CD4-positive, alpha-beta T cell treated with Interleukin-4 for 4 hours (primary cell): ENCODE measurements at regions not wholly inside any gene's neighbourhood (a gene's known extent, or its start where the extent isn't known, plus 50 kb on each side); places are given as distances from the start of the nearest gene placed in this dataset.
"Not testable (repeated sequence)": the region's sequence is repeated elsewhere in the genome, so short reads cannot be mapped to it uniquely, and the experiment has no call there.

ENCODE experiments used
- DNase-seq: peaks from one replicate; pipeline ENCODE4 v3.0.0-alpha.2; 2020

- DNase-seq, result no peak
Measured at GRCh38 chr10:3287572-3288445, 115.2 kb upstream of the PITRM1 start.

DNA sequence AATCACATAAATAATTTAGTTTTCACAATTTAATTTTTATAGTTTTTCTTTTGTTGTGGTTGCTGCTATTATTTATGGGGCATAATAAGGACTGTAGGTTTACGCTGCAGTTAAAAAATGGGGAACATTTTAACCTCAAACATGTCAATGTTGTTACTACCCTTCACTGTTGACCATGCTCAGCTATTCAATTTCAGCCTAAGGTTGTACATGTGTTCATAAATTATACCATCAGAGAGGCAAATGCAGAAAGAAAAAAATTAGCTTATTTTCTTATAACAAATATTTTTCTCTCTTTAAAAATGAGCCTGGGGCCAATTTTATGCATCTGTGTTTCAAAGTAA lies 110.1 kb upstream of the PITRM1 start:
- no peak for DNase-seq

- no peak for DNase-seq
Measured at GRCh38 chr10:3281941-3282673, 109.5 kb upstream of the PITRM1 start.

GRCh38 chr10:3278771-3279170 lies 106.2 kb upstream of the PITRM1 start:
- no peak for DNase-seq

- DNase-seq, result no peak
Measured at GRCh38 chr10:3277566-3277965, 105.0 kb upstream of the PITRM1 start.

GRCh38 chr10:3274414-3274813 lies 101.8 kb upstream of the PITRM1 start:
- DNase-seq, result no peak

DNA sequence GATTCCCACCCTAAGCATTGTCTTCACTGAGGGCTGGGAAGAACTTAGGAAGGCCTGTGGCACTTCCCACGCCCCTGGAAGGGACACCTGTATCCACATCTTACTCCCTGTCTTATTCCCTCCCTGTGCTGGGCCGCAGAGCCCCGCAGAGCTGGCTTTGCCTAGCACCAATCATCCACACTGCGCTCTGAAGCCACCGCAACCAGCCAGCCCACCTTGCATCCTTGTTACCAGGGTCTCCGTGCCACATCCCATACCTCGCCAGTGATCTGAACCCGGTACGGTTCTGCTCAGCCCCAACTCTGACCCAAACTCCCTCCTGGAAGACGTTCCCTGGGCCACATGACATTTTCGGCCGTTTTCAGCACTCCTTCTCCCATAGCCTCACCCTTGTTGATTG lies 101.4 kb upstream of the PITRM1 start:
- no peak for DNase-seq

- no peak for DNase-seq
Measured at GRCh38 chr10:3272300-3272699, 99.7 kb upstream of the PITRM1 start.

DNA sequence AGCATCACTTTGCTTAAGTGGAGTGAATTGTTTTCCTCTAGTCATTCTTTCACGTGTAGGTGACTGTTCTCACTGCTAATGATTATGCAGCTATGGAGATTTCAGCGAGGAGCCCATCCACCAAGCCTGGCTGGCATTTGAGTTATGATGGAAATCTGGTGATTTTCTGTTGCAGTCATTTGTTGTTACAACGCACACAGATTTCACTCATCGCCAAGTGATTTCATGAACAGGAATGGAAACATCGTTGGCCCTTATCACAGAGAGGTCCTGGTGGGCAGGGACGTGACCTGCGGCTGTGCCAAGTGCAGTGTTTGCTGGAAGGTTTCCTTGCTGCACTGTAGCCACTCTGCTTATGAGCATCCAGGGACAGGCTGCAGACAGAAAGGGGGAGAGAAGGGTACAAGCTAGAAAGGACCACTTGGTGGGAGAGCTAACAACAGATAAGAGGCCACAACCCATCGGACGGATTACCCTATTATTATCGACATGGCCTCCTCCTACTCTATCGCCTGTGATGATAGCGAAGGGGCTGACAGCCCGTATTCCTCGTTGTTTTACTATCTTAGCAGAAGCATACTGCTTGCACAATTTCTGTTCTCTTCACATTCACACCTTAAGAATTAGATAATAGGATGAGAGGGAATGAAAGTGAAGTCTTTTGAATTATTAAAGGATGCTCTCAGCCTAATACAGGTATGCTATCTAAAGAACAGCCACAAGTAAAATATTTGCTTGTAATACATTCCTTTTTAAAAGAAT lies 99.0 kb upstream of the PITRM1 start:
- no peak for DNase-seq

DNA sequence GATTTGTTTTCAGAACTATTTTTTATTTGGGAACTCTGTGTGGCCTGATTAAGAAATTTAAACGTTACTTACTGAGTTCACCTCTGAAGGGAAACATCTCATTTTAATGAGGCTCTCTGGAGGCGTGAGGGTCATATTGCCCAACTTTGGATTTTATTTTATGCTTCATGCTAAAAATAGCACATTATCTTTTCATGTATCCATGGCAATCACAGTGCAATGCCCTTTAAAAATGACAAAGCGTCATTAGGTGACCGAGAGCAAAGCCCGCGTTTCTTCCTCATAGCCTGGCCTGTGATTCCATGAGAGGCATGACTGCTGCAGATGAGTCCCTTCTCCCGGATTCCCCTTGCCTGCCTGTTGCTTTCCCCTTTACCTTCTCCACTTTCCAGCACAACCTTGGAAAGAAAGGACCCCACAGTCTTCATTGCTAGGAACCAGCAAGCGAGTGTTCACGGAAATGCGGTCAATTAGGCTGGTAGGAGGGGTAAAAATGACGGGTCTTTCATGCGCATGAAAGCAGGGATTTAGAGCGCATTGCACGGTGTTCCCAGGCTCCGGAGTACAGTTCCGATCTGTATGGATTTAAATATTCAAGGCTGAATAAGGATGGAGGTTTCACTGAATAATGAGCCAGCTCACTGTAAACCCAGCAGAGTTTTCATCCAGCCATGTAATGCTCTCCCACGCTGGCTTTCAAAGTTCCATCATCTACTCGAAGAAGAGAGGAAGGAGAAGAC lies 98.2 kb upstream of the PITRM1 start:
- DNase-seq, result no peak

DNA sequence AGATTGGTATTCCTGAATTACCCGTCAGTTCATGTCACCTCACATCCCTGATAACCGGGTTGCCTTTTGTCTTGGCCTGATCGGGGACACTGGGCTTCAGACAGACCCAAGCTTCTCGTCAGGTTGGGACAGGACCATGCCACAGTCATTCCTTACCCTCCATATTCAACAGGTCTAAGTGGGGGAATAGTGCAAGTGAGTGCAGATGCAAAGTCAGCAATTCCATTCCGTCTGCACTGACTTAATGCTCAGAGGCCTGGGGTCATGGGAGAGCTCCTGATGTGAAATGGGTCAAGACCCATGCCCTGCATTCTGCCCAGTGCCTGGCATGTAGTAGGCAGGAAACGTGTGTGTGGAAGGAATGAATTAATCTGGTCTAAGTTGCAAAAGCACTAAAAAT lies 95.4 kb upstream of the PITRM1 start:
- DNase-seq, result no peak

GRCh38 chr10:3265088-3265487 lies 92.5 kb upstream of the PITRM1 start:
- no peak for DNase-seq

DNA sequence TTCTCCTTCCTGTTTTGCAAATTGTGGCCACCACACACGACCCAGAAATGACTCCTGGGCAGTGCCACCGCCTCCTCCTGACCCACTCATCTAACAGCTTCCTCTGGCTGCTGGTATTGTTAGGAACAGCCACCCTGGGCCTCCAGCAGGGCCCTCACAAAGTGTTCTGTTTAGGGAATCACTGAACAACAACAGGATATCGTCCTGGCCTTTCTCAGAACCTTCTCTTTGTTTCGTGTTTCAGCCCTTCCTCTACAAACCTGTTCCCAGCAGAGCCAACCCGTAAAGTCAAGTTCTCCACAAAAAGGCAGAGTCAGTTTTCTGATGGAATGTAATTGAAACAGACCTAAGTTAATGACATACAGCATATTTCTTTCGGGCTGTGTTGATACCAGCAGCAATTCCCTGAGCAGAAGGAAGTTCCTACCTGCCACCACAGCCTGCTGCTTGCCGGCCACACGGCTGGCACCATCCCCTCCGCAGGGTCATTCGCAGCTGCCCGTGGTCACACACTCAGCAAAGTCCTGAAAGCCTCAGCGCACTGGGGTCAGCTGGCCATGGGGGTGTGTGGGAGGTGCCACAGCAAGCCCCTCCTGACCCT lies 91.7 kb upstream of the PITRM1 start:
- no peak for DNase-seq

DNA sequence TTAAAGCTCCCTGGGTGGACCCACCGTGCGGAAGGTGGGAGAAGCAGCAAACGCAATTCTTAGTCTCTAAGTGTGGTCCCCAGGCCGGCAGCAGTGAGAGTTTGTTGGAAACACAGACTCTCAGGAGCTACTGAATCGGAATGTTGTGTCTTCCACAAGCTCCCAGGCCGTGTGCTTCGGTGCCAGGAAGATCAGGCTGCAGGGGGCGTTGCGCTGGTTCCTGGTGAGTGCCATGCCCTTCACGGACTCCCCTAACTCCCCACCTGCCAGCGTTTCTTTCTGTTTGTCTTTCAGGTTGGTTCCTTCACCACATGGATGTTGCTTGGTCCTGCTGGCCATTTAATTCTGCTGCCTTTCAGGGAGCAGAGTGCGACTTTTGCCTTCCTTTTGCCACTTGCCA lies 91.2 kb upstream of the PITRM1 start:
- DNase-seq, result no peak

GRCh38 chr10:3263082-3263481 lies 90.5 kb upstream of the PITRM1 start:
- no peak for DNase-seq

DNA sequence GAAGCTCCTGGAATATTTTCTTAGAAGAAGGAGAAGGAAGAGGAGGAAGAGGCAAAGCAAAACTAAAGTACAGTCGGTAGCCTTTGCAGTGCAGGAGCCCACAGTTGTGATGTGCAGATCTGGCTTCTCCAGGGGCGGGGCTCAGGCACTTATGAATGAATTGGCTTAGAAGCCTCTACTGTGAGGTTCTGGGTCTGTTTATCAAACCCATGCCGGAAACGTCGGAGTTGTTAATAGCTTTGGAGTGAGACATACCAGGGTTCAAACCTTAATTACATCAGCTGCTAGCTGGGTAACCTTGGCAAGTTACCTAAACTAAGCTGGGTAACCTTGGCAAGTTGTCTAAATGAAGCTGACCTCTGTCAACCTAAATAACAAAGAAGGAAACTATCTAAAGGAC lies 89.3 kb upstream of the PITRM1 start:
- no peak for DNase-seq

- DNase-seq, result no peak
Measured at GRCh38 chr10:3260066-3260834, 87.7 kb upstream of the PITRM1 start.

- no peak for DNase-seq
Measured at GRCh38 chr10:3259499-3259898, 86.9 kb upstream of the PITRM1 start.

- DNase-seq, result no peak
Measured at GRCh38 chr10:3258394-3258793, 85.8 kb upstream of the PITRM1 start.

DNA sequence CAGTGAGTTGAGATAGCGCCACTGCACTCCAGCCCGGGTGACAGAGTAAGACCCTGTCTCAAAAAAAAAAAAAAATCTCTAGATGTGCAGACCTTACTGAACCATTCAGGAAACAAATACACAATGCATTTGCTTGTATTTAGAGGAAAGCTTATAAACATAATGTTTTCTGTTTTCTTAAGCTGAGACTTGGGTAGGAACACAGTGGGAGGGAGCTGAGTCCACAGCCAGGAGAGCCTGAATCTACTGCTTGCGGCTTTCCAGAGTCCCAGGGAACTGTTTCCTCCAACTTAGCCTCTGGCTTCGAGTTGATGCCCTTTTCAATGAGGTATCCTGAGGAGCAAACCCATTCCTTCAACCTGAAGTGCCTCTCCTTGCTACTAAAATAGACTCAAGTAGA lies 83.0 kb upstream of the PITRM1 start:
- DNase-seq, result no peak

DNA sequence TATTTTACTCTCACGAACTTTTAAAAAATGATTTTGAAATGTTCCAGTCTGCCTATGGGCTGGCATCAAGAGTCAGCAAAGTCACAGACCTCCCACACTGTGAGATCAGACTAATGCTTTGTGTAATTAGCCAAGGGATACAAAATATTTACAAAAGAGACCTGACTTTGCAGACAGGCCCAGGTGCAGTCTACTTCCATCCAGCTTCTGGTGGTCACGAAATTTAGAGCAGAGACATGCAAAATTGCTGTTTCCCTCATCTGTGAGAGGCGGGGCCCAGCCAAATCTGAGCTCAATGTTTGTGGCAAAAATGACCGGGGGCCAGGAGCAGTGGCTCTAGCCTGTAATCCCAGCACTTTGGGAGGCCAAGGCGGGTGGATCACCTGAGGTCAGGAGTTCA lies 82.5 kb upstream of the PITRM1 start:
- DNase-seq, result no peak

GRCh38 chr10:3253974-3254373 lies 81.4 kb upstream of the PITRM1 start:
- not testable (repeated sequence) for DNase-seq
